ENCODE measurements at regions not wholly inside any gene's neighbourhood (a gene's known extent, or its start where the extent isn't known, plus 50 kb on each side); places are given as distances from the start of the nearest gene placed in this dataset.

DNA sequence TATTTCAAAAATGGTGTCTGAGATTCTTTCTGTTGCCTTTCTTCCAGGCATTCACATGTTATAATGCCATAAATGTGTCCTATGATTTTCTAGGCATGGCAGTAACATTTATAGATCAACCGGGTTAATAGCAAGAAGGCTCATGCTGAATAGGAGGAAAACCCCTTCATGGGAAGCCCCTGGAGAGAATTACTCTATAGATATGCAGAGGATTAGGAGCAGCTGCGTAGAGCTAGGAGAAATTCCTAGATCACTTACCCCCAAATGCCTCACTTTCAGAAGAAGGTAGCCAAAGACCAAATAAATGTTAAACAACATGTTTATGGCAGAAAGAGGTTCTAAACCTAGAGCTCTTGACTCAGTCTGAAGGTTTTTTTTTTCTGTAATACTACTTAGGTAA is 153.4 kb upstream of the CTNNA2 start:
- WGBS (ENCODE audit: low lambda C conversion rate): 0% methylated on average over 2 of the region's 2 CpGs
- Histone ChIP-seq H3K27me3 (ENCODE audit: control insufficient read depth in 1 of 2, insufficient read depth in 2 of 2, low read length in 2 of 2) (no peaks in the 10 kb centered on the region), H3K4me2 (ENCODE audit: low read depth, low read length) (no peak overlapping the region), H3K27ac (ENCODE audit: extremely low read length, insufficient read depth, low read length) (no peak overlapping the region), H3K4me1 (ENCODE audit: insufficient read depth, low read length) (no peaks in the 10 kb centered on the region), H3K79me2 (ENCODE audit: insufficient read depth, low read length) (no peaks in the 10 kb centered on the region), H3K36me3 (replicated peaks in 1 of 2; ENCODE audit: control insufficient read depth in 1 of 2, insufficient read depth in 2 of 2, low read length in 2 of 2) (no peaks in the 10 kb centered on the region), H3K4me3 (replicated peaks in 1 of 3; ENCODE audit: insufficient read depth in 1 of 3, low read depth in 2 of 3, low read length in 3 of 3) (no peak overlapping the region), H3K9ac (ENCODE audit: insufficient read depth, low read depth, low read length) (no peak overlapping the region), H3K9me3 (ENCODE audit: low read length) (peaks cover 17% of the 10 kb centered on the region), H2AFZ (ENCODE audit: low read length) (no peak overlapping the region), H4K20me1 (ENCODE audit: insufficient read depth, low read length) (no peaks in the 10 kb centered on the region)
- no peak for FAIRE-seq
- TF ChIP-seq CAMTA2 (CRISPR knock-in tag; IDR thresholded peaks at IDR 0.05; ENCODE audit: borderline replicate concordance) (no peak), HNRNPLL (IDR thresholded peaks at IDR 0.05; ENCODE audit: low read depth, low read length, poor library complexity, severe bottlenecking) (no peak), ZNF12 (CRISPR knock-in tag; IDR thresholded peaks at IDR 0.05) (no peak), FLYWCH1 (CRISPR knock-in tag; IDR thresholded peaks at IDR 0.05) (no peak)
- TF ChIP-seq, protein P1, sequence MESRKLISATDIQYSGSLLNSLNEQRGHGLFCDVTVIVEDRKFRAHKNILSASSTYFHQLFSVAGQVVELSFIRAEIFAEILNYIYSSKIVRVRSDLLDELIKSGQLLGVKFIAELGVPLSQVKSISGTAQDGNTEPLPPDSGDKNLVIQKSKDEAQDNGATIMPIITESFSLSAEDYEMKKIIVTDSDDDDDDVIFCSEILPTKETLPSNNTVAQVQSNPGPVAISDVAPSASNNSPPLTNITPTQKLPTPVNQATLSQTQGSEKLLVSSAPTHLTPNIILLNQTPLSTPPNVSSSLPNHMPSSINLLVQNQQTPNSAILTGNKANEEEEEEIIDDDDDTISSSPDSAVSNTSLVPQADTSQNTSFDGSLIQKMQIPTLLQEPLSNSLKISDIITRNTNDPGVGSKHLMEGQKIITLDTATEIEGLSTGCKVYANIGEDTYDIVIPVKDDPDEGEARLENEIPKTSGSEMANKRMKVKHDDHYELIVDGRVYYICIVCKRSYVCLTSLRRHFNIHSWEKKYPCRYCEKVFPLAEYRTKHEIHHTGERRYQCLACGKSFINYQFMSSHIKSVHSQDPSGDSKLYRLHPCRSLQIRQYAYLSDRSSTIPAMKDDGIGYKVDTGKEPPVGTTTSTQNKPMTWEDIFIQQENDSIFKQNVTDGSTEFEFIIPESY (CRISPR knock-in tag; IDR thresholded peaks at IDR 0.05): no peak
- TF ChIP-seq, protein P2, sequence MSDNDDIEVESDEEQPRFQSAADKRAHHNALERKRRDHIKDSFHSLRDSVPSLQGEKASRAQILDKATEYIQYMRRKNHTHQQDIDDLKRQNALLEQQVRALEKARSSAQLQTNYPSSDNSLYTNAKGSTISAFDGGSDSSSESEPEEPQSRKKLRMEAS (IDR thresholded peaks at IDR 0.05): no peak
- TF ChIP-seq, protein P3, sequence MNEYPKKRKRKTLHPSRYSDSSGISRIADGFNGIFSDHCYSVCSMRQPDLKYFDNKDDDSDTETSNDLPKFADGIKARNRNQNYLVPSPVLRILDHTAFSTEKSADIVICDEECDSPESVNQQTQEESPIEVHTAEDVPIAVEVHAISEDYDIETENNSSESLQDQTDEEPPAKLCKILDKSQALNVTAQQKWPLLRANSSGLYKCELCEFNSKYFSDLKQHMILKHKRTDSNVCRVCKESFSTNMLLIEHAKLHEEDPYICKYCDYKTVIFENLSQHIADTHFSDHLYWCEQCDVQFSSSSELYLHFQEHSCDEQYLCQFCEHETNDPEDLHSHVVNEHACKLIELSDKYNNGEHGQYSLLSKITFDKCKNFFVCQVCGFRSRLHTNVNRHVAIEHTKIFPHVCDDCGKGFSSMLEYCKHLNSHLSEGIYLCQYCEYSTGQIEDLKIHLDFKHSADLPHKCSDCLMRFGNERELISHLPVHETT (CRISPR knock-in tag; conservative IDR thresholded peaks at IDR 0.05): no peak
- BruUV-seq (replicated peaks): no TSS peak
- in situ Hi-C loops (cut with HindIII; ENCODE audit: extremely low pct_ligation_motif_present, low pct_unique_long_range_greater_than_20kb): no loop called here
- ChIA-PET CTCF (ENCODE audit: low intra/inter-chr PET ratio, low total read pairs) (no interaction called here), POLR2A (no interaction called here)
- DNase-seq (ENCODE audit: low spot score): no peak
- no peak for ATAC-seq
- intact Hi-C loops (cut with micrococcal nuclease; ENCODE audit: unreplicated experiment): no loop called here
